ENCODE measurements at regions not wholly inside any gene's neighbourhood (a gene's known extent, or its start where the extent isn't known, plus 50 kb on each side); places are given as distances from the start of the nearest gene placed in this dataset.

- no peak for DNase-seq (ENCODE audit: low spot score)
- no peaks in the 10 kb centered on the region for H3K9me3 ChIP-seq
- no peaks in the 10 kb centered on the region for H3K36me3 ChIP-seq
- no peak overlapping the region for H3K27ac ChIP-seq
- intact Hi-C loops (cut with DNase I) = no loop called here
- no peak for TF ChIP-seq POLR2A (IDR thresholded peaks at IDR 0.05)
- no peak for TF ChIP-seq CTCF (IDR thresholded peaks at IDR 0.05)
- TF ChIP-seq POLR2AphosphoS5 (IDR thresholded peaks at IDR 0.05) = no peak
- H3K4me3 ChIP-seq = no peak overlapping the region
- WGBS = 90% methylated on average over 5 of the region's 5 CpGs
- H3K27me3 ChIP-seq (replicated peaks; ENCODE audit: insufficient read depth) = no peaks in the 10 kb centered on the region
- H3K4me1 ChIP-seq (replicated peaks) = no peaks in the 10 kb centered on the region
These were observed 187.6 kb downstream of the RHOU start for GRCh38 chr1:228922722-228923376.

DNA sequence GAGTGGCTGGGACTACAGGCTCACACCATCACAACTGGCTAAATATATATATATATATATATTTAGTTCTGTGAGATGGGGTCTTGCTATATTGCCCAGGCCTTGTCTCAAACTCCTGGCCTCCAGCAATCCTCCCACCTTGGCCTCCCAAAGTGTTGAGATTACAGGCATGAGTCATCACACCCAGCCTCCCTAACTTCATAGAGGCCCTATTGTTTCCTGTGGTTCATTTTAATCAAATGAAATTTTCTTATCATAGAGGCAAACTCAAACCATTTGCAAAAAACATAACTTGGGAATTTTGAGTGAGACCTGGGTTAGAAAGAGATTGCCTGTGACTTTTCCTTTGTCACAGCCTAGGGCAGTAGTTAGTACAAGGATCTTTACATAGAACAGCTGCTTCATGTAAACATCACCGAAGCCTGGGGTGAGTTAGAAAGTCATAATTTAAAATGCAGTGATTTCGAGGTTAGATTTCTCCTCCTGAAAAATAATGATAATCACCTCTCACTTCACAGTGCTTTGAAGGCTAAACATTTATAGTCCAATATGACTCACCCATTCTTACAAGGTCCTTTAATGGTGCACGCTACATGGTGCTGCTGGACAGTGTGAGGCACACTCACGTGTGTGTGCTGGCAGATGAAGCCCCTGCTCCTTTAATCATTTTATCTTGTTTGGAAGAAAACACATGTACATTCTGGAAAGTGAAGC is 188.9 kb downstream of the RHOU start:
- H3K27ac ChIP-seq = no peak overlapping the region
- H3K36me3 ChIP-seq = no peaks in the 10 kb centered on the region
- WGBS = 49% methylated on average over 4 of the region's 4 CpGs
- H3K27me3 ChIP-seq (replicated peaks; ENCODE audit: insufficient read depth) = no peaks in the 10 kb centered on the region
- intact Hi-C loops (cut with DNase I) = no loop called here
- no peak for DNase-seq (ENCODE audit: low spot score)
- H3K9me3 ChIP-seq = no peaks in the 10 kb centered on the region
- H3K4me1 ChIP-seq (replicated peaks) = no peaks in the 10 kb centered on the region
- no peak for TF ChIP-seq POLR2A (IDR thresholded peaks at IDR 0.05)
- TF ChIP-seq POLR2AphosphoS5 (IDR thresholded peaks at IDR 0.05) = no peak
- no peak for TF ChIP-seq CTCF (IDR thresholded peaks at IDR 0.05)
- no peak overlapping the region for H3K4me3 ChIP-seq

DNA sequence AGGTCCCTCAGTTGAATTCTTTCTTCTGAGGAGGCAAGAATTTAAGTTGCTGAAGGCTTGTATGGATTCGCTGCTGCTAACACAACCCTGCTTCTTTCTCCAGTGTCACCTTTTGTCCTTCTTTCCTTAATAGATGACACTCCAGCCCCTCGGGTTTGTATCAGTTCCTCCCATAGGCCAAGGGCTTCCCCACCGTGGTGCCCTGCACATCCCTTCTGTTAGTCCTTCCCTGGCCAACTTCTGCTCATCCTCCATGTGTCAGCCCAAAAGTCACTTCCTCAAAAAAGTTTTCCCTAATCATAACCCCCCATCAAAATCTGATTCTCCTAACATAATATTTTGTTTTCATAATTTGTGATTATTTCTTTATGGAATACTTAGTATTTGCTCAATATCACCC is 190.4 kb downstream of the RHOU start:
- no peaks in the 10 kb centered on the region for H3K4me1 ChIP-seq (replicated peaks)
- no peak overlapping the region for H3K27ac ChIP-seq
- 94% methylated on average over 3 of the region's 3 CpGs for WGBS
- H3K27me3 ChIP-seq (replicated peaks; ENCODE audit: insufficient read depth) = no peaks in the 10 kb centered on the region
- TF ChIP-seq POLR2A (IDR thresholded peaks at IDR 0.05) (no peak), POLR2AphosphoS5 (IDR thresholded peaks at IDR 0.05) (no peak), CTCF (IDR thresholded peaks at IDR 0.05) (no peak)
- H3K9me3 ChIP-seq = no peaks in the 10 kb centered on the region
- intact Hi-C loops (cut with DNase I) = no loop called here
- H3K4me3 ChIP-seq = no peak overlapping the region
- no peaks in the 10 kb centered on the region for H3K36me3 ChIP-seq
- DNase-seq (ENCODE audit: low spot score) = no peak

GRCh38 chr1:228927421-228927820 is 192.1 kb downstream of the RHOU start:
- Histone ChIP-seq H3K9me3 (no peaks in the 10 kb centered on the region), H3K4me1 (replicated peaks) (no peaks in the 10 kb centered on the region), H3K27me3 (replicated peaks; ENCODE audit: insufficient read depth) (no peaks in the 10 kb centered on the region), H3K27ac (no peak overlapping the region), H3K4me3 (no peak overlapping the region), H3K36me3 (no peaks in the 10 kb centered on the region)
- no peak for DNase-seq (ENCODE audit: low spot score)
- 78% methylated on average over 4 of the region's 4 CpGs for WGBS
- intact Hi-C loops (cut with DNase I) = no loop called here
- TF ChIP-seq CTCF (IDR thresholded peaks at IDR 0.05) = no peak
- no peak for TF ChIP-seq POLR2AphosphoS5 (IDR thresholded peaks at IDR 0.05)

Measured in prostate gland (tissue), 2 donors.